ENCODE measurements at regions not wholly inside any gene's neighbourhood (a gene's known extent, or its start where the extent isn't known, plus 50 kb on each side); places are given as distances from the start of the nearest gene placed in this dataset.
"Not testable (repeated sequence)": the region's sequence is repeated elsewhere in the genome, so short reads cannot be mapped to it uniquely, and the experiment has no call there.

GRCh38 chr2:208595386-208596275, 189.0 kb downstream of the PTH2R start:
- no peak for DNase-seq (ENCODE audit: low read depth)
- TF ChIP-seq CTCF (IDR thresholded peaks at IDR 0.05; ENCODE audit: insufficient read depth, low read length), result no peak

GRCh38 chr2:208607694-208608093, 201.1 kb downstream of the PTH2R start:
- no peak overlapping the region for H3K4me3 ChIP-seq (ENCODE audit: low read depth, low read length)
- TF ChIP-seq CTCF (IDR thresholded peaks at IDR 0.05; ENCODE audit: insufficient read depth, low read length), result no peak
- no peak for DNase-seq (ENCODE audit: low read depth)

More at GRCh38 chr2:208595386-208596275, 189.0 kb downstream of the PTH2R start:
- H3K4me3 ChIP-seq (ENCODE audit: low read depth, low read length), result no peak overlapping the region

- no peak for DNase-seq (ENCODE audit: low read depth)
- no peak overlapping the region for H3K4me3 ChIP-seq (ENCODE audit: low read depth, low read length)
- TF ChIP-seq CTCF (IDR thresholded peaks at IDR 0.05; ENCODE audit: insufficient read depth, low read length), result no peak
Observed at GRCh38 chr2:208608122-208608835, 201.7 kb downstream of the PTH2R start.

- DNase-seq (ENCODE audit: low read depth), result no peak
- H3K4me3 ChIP-seq (ENCODE audit: low read depth, low read length), result no peak overlapping the region
- no peak for TF ChIP-seq CTCF (IDR thresholded peaks at IDR 0.05; ENCODE audit: insufficient read depth, low read length)
Observed at GRCh38 chr2:208609166-208609804, 202.7 kb downstream of the PTH2R start.

- not testable (repeated sequence) for H3K4me3 ChIP-seq (ENCODE audit: low read depth, low read length); DNase-seq (ENCODE audit: low read depth)
Observed at GRCh38 chr2:208615675-208616074, 209.1 kb downstream of the PTH2R start.

- DNase-seq (ENCODE audit: low read depth), result no peak
- TF ChIP-seq CTCF (IDR thresholded peaks at IDR 0.05; ENCODE audit: insufficient read depth, low read length), result no peak
- no peak overlapping the region for H3K4me3 ChIP-seq (ENCODE audit: low read depth, low read length)
Observed at GRCh38 chr2:208618220-208618619, 211.6 kb downstream of the PTH2R start.

GRCh38 chr2:208619993-208620392, 213.4 kb downstream of the PTH2R start:
- no peak overlapping the region for H3K4me3 ChIP-seq (ENCODE audit: low read depth, low read length)
- no peak for TF ChIP-seq CTCF (IDR thresholded peaks at IDR 0.05; ENCODE audit: insufficient read depth, low read length)
- no peak for DNase-seq (ENCODE audit: low read depth)

All from fibroblast of the aortic adventitia (primary cell).